ENCODE measurements at regions not wholly inside any gene's neighbourhood (a gene's known extent, or its start where the extent isn't known, plus 50 kb on each side); places are given as distances from the start of the nearest gene placed in this dataset.

GRCh38 chr2:155356250-155356649 is 657.8 kb downstream of the KCNJ3 start:
- DNase-seq, result no peak
- Histone ChIP-seq H3K4me3 (no peak overlapping the region), H3K4me1 (no peaks in the 10 kb centered on the region), H3K27ac (no peak overlapping the region), H3K27me3 (no peaks in the 10 kb centered on the region), H3K9me3 (no peaks in the 10 kb centered on the region), H3K36me3 (no peaks in the 10 kb centered on the region)
- WGBS (ENCODE audit: insufficient coverage, low coverage, low lambda C conversion rate, missing lambda C conversion rate), result 75% methylated on average over 1 of the region's 1 CpG
- no peak for TF ChIP-seq POLR2A (IDR thresholded peaks at IDR 0.05)
- TF ChIP-seq CTCF (IDR thresholded peaks at IDR 0.05), result no peak
- intact Hi-C loops (cut with DNase I), result no loop called here
- ATAC-seq, result no peak

GRCh38 chr2:155350783-155351580 is 652.5 kb downstream of the KCNJ3 start:
- ATAC-seq, result no peak
- H3K4me1 ChIP-seq, result no peaks in the 10 kb centered on the region
- no peak for TF ChIP-seq CTCF (IDR thresholded peaks at IDR 0.05)
- no peak for TF ChIP-seq POLR2A (IDR thresholded peaks at IDR 0.05)
- intact Hi-C loops (cut with DNase I), result no loop called here
- no peak for DNase-seq
- 85% methylated on average over 5 of the region's 17 CpGs for WGBS (ENCODE audit: insufficient coverage, low coverage, low lambda C conversion rate, missing lambda C conversion rate)
- no peak overlapping the region for H3K27ac ChIP-seq
- no peaks in the 10 kb centered on the region for H3K27me3 ChIP-seq
- no peak overlapping the region for H3K4me3 ChIP-seq
- no peaks in the 10 kb centered on the region for H3K36me3 ChIP-seq
- no peaks in the 10 kb centered on the region for H3K9me3 ChIP-seq

- TF ChIP-seq CTCF (IDR thresholded peaks at IDR 0.05) (no peak), POLR2A (IDR thresholded peaks at IDR 0.05) (no peak)
- 69% methylated on average over 2 of the region's 2 CpGs for WGBS (ENCODE audit: insufficient coverage, low coverage, low lambda C conversion rate, missing lambda C conversion rate)
- intact Hi-C loops (cut with DNase I), result no loop called here
- no peaks in the 10 kb centered on the region for H3K36me3 ChIP-seq
- no peak overlapping the region for H3K4me3 ChIP-seq
- DNase-seq (no peak), ATAC-seq (no peak)
- H3K9me3 ChIP-seq, result no peaks in the 10 kb centered on the region
- no peak overlapping the region for H3K27ac ChIP-seq
- H3K4me1 ChIP-seq, result no peaks in the 10 kb centered on the region
- H3K27me3 ChIP-seq, result no peaks in the 10 kb centered on the region
Observed at GRCh38 chr2:155332016-155332415, 633.5 kb downstream of the KCNJ3 start.

DNA sequence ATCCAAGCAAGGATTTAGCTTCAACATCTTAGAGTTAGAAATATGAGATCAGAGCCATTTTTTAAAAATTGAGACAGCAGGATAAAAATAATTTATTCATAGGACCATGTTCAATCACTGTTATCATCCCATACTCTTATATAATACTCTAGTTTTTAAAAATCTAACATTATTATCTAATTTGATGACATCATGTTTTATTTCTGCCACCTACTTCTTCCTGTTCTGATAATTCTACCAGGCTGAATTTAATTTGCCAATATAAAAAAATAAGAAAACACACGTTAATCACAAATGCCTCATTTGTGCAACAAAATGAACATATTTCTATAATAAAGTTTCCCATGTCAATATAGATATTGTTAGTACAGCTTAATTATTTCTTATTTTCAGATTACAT is 621.7 kb downstream of the KCNJ3 start:
- Histone ChIP-seq H3K4me1 (peaks cover 0 to 9% (median 2%) of the 10 kb centered on the region in 4 donors), H3K27me3 (no peaks in the 10 kb centered on the region), H3K27ac (no peak overlapping the region), H3K9me3 (no peaks in the 10 kb centered on the region), H3K4me3 (no peak overlapping the region), H3K36me3 (no peaks in the 10 kb centered on the region)
- intact Hi-C loops (cut with DNase I), result no loop called here
- DNase-seq (no peak), ATAC-seq (no peak)
- TF ChIP-seq CTCF (IDR thresholded peaks at IDR 0.05) (no peak), POLR2A (IDR thresholded peaks at IDR 0.05) (no peak)
- 37% methylated on average over 1 of the region's 1 CpG for WGBS (ENCODE audit: insufficient coverage, low coverage, low lambda C conversion rate, missing lambda C conversion rate)

All from right lobe of liver (tissue), 6 donors.